ACHN (cell line): ENCODE measurements at regions not wholly inside any gene's neighbourhood (a gene's known extent, or its start where the extent isn't known, plus 50 kb on each side); places are given as distances from the start of the nearest gene placed in this dataset.
"Not testable (repeated sequence)": the region's sequence is repeated elsewhere in the genome, so short reads cannot be mapped to it uniquely, and the experiment has no call there.

ENCODE experiments used
- DNase-seq: peaks from one replicate; pipeline ENCODE4 v3.0.0-alpha.2; 2015
- in situ Hi-C: cut with HindIII; loops from 2 replicates; pipeline ENCODE4 v1.10.0; 2017; ENCODE audit warnings: low sequenced_read_pairs, low pct_ligation_motif_present, low pct_unique_long_range_greater_than_20kb

- no peak for DNase-seq
- in situ Hi-C loops, result no loop called here
Observed at GRCh38 chr17:74135391-74136167, 67.9 kb upstream of the RPL38 start.

- in situ Hi-C loops, result no loop called here
- DNase-seq, result no peak
Observed at GRCh38 chr17:74137416-74137815, 66.1 kb upstream of the RPL38 start.

GRCh38 chr17:74139120-74139519 is 64.4 kb upstream of the RPL38 start:
- DNase-seq, result no peak
- in situ Hi-C loops, result no loop called here

- in situ Hi-C loops, result no loop called here
- DNase-seq, result no peak
Observed at GRCh38 chr17:74140282-74140681, 63.2 kb upstream of the RPL38 start.

GRCh38 chr17:74141612-74142011 is 61.9 kb upstream of the RPL38 start:
- DNase-seq, result no peak
- in situ Hi-C loops, result no loop called here

- in situ Hi-C loops, DNase-seq: not testable (repeated sequence)
Observed at GRCh38 chr17:74143318-74143717, 60.2 kb upstream of the RPL38 start.

- DNase-seq, result no peak
- in situ Hi-C loops, result no loop called here
Observed at GRCh38 chr17:74145756-74146155, 57.7 kb upstream of the RPL38 start.

GRCh38 chr17:74146196-74146595 is 57.3 kb upstream of the RPL38 start:
- DNase-seq, result no peak
- in situ Hi-C loops, result no loop called here

- no peak for DNase-seq
- in situ Hi-C loops, result no loop called here
Observed at GRCh38 chr17:74147056-74147835, 56.2 kb upstream of the RPL38 start.

- DNase-seq, result no peak
- in situ Hi-C loops, result no loop called here
Observed at GRCh38 chr17:74147966-74148365, 55.5 kb upstream of the RPL38 start.

- in situ Hi-C loops, result no loop called here
- DNase-seq, result no peak
Observed at GRCh38 chr17:74148446-74148845, 55.0 kb upstream of the RPL38 start.

GRCh38 chr17:74148901-74149596 is 54.4 kb upstream of the RPL38 start:
- DNase-seq, result no peak
- in situ Hi-C loops, result no loop called here

- DNase-seq, result no peak
- in situ Hi-C loops, result no loop called here
Observed at GRCh38 chr17:74149597-74150427, 53.7 kb upstream of the RPL38 start.

- no peak for DNase-seq
- in situ Hi-C loops, result no loop called here
Observed at GRCh38 chr17:74150428-74151025, 53.0 kb upstream of the RPL38 start.

GRCh38 chr17:74151551-74152315 is 51.7 kb upstream of the RPL38 start:
- no peak for DNase-seq
- in situ Hi-C loops, result no loop called here

- DNase-seq, result no peak
- in situ Hi-C loops, result no loop called here
Observed at GRCh38 chr17:74152591-74153455, 50.7 kb upstream of the RPL38 start.

GRCh38 chr17:74153456-74153810 is 50.0 kb upstream of the RPL38 start:
- in situ Hi-C loops, result no loop called here
- no peak for DNase-seq
